AG08396 (cell line): ENCODE measurements at regions not wholly inside any gene's neighbourhood (a gene's known extent, or its start where the extent isn't known, plus 50 kb on each side); places are given as distances from the start of the nearest gene placed in this dataset.
"Not testable (repeated sequence)": the region's sequence is repeated elsewhere in the genome, so short reads cannot be mapped to it uniquely, and the experiment has no call there.

Source experiments
- DNase-seq: peaks from one replicate; pipeline ENCODE4 v3.0.0; 2012; ENCODE audit warnings: low spot score, mixed read lengths

DNA sequence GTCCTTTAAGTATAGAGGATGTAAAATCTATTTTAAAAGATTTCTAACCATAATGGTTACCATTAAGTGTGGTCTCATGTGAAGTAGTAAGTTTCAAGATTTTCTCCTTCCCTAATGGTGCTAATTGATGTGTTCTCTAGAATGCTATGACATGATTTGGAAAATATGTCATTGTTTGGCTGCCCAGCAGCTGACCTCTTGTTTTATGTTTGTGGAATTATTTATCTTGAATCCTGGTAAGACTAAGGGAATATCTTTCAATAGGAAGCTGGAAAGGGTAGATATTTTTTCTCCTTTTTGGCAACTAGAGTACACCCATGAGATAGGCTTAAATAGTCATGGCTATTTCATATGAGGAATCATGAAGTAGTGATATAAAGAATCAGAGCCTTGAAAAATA is 139.8 kb upstream of the CHODL start:
- no peak for DNase-seq

DNA sequence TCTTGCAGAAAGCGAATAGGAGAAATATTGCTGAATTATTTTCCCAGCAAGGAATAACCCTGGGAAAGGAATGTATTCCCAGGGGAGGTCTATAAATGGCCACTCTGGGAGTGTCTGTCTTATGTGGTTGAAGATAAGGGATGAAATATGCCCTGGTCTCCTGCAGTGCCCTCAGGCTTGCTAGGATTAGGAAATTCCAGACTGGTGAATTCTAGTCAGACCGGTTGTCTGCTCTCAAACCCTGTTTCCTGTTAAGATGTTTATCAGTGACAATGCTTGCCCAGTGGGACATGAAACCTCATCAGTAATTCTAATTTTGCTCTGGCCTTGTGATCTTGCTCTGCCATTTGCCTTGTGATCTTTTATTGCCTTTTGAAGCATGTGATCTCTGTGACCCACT is 148.2 kb upstream of the CHODL start:
- not testable (repeated sequence) for DNase-seq

DNA sequence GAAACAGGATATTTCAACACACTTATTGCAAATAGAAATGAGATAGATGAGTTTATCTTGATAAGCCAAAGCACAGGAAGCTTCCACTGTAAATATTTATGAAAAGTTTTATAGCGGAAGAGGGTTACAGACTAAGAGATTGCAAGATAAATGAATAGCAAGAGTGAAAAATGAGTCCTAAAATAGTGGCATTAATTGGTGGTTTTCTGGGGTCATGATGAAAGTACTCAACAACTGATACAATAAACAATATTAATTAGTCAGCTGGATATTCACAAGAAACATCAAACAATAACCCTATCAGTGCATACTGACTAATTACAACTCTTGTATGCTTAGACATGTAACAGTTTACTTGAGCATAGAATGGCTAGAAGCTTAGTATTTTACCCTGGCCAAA is 154.8 kb upstream of the CHODL start:
- no peak for DNase-seq

DNA sequence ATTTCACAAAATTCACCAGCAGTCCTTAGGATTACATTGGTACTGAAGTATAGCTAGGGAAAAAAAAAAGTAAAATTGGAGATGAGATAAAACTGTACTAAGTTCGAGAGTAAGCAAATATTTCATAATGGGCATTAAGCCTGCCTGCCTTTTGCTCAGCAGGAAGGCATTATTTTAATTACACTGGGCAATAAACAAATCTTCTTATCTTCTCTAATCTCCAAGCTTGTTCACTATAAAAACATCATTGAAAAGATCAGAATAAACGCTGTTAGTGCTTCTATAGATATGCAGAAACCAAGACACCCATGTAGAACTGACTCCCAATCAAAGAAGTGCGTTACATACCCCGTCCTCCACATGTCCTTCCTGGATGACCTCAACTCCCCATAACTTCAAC is 174.2 kb upstream of the CHODL start:
- no peak for DNase-seq

DNA sequence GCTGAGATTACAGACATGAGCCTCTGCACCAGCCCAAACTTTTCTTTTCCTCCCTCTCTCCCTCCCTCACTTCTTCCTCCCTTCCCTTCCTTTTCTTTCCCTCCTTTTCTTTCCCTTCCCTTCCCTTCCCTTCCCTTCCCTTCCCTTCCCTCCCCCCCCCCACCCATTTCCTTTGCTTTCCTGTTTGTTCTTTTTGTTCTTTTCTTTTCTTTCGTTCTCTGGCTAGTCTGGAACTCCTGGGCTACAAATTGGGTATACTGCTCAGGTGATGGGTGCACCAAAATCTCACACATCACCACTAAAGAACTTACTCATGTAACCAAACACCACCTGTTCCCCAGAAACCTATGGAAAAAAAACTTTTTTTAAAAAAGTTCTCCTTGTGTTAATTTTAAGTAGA is 174.8 kb upstream of the CHODL start:
- DNase-seq: no peak

DNA sequence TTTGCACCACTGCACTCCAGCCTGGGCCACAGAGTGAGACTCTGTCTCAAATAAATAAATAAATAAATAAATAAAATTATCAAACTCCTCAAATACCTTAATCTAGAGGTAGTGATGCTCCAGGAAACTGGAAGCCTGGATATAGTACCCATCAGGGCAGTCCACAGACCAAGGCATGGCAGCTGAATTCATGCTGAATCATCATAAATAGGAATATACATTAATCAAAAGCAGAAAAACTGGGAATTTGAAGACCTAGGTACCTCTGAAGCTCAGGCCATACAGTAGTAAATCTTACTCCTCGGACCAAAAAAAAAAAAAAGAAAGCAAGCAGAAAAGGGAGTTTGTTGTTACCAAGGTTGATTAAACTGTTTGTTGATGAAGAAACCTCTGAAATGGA is 184.2 kb upstream of the CHODL start:
- DNase-seq: no peak

DNA sequence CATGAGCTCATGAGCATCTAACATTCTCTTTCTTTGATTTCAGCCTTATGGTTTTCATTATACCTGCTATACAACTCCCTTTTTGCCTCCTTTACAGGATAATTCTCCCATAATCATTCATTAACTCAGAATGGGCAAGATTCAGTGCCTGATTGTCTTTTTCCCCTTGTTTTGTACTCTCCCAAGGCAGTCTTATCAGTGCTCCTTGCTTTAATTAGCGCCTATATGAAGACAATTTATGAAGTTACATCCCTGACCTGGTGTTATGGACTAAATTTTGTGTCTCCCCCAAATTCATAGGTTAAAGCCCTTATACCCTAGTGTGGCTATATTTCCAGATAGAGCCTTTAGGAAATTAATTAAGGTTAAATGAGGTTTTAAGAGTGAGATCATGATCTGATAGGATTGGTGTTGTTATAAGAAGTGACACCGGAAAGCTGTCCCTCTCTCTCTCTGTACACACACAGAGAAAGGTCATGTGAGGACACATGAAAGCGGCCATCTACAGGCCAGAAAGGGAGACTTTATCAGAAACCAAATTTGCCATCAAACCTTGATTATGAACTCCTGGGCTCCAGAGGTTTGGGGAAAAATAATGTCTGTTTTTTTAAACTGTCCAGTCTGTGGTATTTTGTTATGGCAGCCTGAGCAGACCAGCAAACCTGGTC is 185.8 kb upstream of the CHODL start:
- no peak for DNase-seq

DNA sequence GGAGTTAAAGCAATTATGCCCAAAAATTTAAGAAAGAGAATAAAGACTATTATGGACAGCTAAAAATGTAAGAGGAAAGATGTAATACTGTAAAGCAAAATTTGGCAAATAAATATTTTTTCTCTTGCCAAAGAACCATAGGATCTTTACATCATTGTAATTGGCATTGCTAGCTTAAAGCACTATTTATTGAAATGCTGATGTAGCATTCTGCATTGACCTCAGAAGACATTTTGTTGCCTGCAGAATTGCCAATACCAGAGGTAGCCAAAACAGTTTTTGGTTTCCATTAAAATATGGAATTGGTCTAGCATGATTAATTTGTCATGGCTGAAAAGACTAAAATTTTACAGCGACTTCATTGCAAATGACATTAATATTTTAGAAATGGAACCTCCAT is 191.5 kb upstream of the CHODL start:
- DNase-seq: no peak

DNA sequence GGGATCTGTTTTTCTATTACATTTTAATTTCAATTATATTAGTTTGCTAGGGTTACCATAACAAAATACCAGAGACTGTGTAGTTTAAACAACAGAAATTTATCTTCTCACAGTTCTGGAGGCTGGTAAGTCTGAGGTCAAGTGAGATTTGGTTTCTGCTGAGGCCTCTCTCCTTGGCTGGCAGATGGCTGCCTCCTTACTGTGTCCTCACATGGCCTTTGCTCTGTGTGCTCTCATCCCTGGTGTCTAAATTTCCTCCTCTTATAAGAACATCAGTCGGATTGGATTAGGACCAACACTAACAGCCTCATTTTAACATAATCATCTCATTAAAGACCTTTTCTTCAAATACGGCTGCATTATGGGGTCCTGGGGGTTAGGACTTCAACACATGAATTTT is 195.2 kb upstream of the CHODL start:
- DNase-seq: no peak

DNA sequence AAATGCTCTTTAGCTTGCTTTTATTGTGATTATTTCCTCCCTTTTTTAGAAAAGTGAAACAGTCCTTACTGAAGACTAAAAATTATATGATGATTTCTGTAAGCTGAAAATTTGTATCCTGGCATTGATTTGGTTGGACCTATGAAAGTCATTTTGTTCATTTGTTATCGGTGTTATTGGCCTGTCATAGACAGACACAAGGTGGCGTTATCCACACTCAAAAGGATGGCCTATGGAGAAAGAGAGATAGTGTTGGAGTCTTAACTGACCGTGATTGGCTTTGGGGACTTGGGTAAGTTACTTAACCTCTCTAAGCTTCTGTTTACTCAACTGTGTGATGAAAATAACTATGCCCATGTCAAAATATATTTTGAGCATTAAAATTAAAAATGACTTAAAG is 203.6 kb upstream of the CHODL start:
- DNase-seq: no peak

DNA sequence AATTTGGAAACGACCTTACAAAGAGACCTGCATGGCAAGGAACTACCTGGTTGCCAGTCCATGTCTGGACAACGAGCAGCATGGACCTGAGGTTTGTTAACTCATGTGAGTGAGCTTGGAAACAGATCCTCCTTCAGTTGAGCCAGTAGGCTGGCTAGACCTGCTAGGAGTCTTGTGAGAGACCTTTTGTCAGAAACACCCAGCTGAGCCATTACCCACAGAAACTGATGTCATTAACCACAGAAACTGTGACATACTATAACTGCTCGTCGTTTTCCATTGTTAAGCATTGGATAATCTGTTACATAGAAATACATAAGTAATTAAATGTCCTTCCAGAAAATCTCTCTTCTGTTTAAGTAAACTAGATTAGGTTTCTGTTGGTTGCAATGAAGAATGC is 211.1 kb upstream of the C21orf91 start:
- DNase-seq: no peak

DNA sequence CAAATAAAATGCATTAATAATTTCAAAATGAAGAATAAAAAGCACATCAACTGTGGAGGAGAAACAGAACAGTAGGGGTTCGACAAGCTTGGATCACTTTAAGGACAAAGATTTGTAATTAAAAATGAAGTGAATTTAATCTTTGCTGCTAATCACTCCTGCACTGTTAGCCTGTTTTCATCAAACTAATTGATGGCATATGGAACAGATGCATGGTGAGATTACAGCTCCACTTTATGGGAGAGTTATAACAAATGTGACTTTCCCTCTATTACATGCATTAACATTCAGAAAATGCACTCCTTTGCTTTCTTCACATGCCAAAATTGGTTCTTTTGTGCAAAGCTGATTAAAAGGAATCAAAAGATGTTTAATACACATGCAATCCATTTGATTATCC is 207.2 kb upstream of the C21orf91 start:
- DNase-seq: no peak

DNA sequence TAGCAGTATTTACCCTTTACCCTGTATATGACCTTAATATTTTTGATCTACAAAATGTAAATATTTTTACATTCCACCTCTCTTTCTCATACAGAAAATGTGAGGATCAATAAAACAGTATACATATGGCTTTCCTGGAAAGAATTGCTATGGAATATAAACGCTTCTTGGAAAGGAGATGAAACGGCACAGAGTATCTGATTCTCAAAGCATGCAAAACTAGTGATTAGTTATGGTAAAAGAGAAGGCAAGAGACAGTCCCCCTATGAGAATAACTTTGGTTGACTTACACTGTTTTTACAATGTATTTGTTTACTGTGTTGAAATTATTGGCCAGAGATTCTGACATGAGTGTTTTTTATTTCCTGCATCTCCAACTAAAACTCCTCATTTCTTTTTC is 204.6 kb upstream of the C21orf91 start:
- no peak for DNase-seq

DNA sequence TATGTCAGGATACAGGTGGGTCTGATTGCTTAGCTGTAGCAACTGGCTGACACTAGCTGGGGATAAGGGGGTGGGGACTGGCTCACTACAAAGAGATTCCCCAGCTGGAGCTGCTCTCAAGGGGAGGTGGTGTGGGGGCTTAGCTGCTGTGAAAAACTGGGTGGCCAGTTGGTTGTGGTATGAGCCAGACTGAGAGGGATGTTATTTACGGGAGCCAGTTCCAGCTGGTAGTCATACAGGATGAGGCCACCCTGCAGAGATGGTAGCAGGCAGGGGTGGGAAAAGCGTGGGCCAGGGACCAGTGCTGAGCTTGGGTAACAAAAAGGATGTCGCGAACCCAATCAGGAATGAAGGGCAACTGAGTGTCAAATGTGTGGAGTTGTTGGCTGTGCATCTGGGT is 204.0 kb upstream of the C21orf91 start:
- no peak for DNase-seq

DNA sequence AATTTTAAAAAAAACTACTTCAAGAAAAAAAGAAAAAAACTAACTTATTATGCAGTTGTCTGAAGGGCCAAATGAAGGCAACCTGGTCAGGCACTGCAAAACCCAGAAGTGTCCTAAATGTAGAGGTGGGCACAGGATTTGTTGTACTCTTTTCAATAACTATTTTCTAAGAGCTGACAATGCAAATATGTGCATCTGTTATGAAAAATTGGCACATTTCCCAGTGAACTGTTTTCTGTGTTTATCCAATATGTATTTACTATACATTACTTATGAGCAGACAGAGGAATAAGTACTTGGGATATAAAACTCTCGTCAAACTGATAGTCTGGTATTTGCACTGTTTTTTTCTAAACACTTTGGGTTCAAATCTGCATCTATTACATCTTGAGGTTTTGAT is 188.0 kb upstream of the C21orf91 start:
- DNase-seq: no peak

DNA sequence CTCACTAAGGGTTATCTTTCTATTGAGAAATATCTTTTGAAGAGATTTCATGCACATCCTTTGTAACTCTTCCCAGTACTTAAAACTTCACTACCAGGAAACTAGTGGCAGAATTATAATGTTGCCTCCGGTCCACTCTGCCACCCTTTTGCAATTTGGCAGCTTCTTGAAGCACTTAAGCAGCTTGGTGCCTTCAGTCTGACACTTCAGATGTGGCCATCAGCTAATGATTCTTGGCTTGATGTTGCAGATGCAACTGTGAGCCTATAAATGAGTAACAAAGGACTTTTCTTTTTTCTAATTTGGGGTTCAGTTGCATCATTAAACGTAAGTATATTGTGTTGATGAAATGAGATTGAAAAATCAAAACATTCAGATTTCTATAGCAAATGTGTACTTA is 187.5 kb upstream of the C21orf91 start:
- DNase-seq: no peak

DNA sequence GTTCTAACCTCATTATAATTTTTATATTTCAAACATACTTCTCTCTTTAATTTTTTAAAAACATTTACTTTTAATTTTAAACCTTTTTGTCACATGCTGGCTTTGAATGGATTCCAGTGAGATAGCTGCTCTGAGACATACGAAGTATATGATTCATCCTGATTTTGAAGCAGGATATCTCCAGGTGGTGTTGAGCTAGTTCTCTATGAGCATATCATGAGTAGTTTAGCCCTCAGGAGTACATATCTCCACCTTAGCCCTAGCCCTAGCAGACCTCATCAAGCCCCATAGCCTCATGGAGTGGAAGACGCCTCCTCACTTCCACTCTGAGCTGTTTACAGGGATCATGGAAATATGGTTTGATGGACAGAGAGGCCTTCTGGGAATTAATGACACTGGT is 183.2 kb upstream of the C21orf91 start:
- DNase-seq: no peak

DNA sequence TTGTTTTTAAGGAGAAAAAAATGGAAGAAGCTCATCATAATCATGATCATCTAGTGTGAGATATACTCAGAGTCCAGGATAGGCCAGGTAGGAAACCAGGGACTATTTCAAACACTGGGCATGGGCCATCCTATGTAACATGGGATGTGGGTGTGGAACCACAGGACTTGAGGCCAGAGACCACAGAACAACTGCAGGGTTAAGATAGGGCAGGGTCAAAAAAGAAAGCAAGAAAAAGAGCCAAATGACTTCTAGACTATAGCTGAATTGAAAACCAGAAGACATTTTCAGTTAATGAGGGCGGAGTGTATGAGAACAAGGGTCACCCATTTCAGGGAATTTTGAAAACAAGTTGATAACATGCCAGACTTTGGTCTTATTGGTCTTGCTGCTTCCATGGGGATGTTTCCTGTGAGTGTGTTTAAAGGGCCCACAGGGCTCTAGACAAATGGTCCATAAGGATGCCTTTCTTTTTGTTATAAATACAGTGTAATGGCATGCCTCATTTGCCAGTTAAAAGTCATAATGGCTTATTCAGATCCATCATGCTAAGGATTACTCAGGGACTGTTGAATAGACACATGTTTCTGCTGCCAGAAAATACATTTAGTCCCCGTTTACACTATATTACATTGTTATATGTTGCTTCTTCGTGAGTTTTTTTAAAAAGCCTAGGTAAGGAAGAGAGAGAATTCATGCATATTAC is 182.0 kb upstream of the C21orf91 start:
- no peak for DNase-seq

DNA sequence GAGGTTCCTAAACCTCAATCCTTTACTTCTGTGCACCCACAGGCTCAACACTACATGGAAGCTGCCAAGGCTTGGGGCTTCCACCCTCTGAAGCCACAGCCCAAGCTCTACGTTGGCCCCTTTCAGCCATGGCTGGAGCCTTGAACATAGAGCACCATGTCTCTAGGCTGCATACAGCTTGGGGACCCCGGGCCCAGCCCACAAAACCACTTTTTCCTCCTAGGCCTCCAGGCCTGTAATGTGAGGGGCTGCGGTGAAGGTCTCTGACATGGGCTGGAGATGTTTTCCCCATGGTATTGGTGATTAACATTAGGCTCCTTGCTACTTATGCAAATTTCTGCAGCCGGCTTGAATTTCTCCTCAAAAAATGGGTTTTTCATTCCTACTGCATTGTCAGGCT is 179.4 kb upstream of the C21orf91 start:
- DNase-seq: not testable (repeated sequence)

DNA sequence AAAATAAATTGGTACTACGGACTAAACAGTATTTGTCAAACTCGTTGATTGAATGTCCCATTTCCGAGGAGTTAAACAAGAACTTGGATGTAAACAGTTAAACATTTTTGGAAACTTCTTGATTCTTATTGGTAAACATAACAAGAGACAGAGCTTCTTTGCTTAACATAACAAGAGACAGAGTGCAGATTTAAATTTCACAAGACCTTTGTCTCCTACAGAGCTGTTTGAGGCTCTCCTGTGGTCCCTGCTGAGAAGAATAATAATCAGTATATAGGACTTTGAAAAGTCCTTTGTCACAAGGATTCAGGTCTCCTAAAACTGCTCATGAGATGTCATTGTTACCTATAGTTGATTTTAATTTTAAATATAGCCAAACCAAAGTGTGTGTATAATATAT is 170.6 kb upstream of the C21orf91 start:
- no peak for DNase-seq

DNA sequence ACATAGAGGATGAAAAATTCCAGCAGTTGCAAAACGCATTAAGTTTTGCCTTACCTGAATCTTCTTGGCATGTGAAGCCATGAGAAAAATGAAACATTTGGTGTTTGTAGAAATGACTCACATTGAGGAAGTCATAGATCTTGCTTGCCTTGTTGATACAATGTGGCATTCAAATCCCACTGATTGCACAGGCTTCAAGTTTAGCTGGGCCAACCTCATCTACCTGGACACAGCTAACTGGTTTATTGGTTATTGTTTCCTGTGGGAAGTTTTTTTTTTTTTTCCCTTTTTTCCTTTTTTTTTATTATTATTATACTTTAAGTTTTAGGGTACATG is 168.9 kb upstream of the C21orf91 start:
- no peak for DNase-seq

DNA sequence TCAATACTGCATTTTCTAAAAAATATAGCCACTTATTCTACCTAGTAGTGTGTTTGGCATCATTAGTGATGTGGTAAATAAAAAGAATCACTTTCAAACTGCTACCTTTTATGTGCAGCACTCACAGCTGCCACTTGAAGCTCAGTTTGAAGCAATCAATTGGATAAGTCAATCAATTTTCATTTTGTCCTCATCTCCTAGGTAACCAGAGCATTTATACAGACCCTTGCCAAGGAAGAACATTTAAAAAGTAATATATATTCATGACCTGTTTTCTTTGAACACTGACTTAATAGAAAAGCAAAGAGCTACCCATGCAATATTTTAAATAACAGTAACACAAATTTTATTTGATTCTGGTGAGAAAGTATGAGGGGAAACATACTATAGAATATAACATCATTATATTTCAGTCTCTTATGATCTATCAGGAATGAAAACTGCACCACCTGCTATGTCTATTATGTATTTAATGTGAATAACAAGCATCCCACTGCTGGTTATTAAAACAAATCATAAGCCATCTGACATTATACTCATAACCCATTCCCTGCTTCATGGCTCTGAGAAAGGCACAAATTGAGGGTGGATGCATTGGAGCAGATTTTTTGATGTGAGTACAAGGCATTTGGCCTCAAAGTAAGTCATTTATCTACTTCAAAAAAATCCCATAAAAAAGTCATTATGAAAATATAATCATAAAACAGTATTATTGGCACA is 168.4 kb upstream of the C21orf91 start:
- no peak for DNase-seq

DNA sequence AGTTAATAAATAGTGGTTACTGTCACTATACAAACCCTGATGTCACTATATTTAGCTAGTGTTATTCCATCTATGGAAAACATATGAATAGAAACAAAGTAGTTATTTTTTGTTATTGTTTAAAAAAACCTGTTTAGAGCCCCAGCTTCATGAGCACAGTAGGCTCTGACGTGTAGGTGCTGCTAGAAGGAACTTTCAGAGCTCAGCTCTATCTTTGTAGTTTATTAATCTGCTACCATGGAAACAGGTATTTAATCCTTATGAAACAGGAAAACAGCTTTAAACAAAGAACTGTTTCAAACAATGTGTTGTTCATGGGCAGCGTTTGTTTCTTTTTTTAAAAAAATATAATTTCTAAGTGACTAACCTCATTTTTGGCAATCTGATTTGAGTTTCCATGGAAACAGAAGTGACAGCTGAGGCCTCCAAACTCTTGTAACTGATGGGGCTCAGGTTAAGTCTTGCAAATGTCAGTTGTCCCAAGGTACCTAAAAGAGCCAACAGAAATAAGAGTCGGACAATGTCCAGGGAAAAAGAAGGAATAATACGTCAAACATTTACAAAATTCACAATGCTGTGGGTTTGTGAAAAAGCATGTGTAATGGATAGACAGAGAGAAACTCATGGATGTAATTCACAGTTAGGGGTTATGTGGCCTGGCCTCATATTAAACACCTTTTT is 162.0 kb upstream of the C21orf91 start:
- no peak for DNase-seq
